ENCODE measurements at regions not wholly inside any gene's neighbourhood (a gene's known extent, or its start where the extent isn't known, plus 50 kb on each side); places are given as distances from the start of the nearest gene placed in this dataset.
A peak's percentile ranks its signal among the peaks of the same experiment; 100 is the strongest.
"Not testable (repeated sequence)": the region's sequence is repeated elsewhere in the genome, so short reads cannot be mapped to it uniquely, and the experiment has no call there.

DNA sequence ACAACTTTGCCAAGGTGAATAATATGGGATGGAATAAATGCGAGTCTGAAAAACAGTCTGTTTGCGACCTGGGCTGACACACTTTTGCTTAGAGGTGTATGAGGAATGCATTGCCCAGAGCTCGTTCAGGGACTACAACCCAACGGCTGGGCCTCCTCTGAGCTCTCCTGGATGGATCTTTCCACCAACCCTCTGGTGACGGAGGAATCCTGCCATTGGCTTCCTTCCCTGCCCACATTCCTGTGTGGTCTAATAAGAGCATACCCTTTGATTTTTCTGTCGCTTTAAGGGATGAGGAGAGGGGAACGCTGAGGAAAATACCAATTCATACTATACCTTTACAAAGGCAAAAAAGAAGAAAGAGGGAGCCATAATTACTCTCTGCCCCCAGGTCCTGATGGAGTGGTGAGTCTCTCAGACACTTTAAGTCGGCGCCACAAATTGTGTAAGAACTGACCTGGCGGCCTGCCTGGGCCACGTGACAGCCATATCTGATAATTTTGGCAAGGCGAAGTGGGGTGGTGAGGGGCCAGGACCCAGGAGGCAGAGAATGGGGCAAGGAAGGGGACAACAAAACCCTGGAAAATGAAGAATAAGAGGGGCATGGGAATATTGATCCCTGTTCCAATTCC lies 265.2 kb upstream of the MSX2 start:
- no peaks in the 10 kb centered on the region for H3K27me3 ChIP-seq (ENCODE audit: insufficient read depth, low read length, poor library complexity)
- no peak overlapping the region for H2AK5ac ChIP-seq (ENCODE audit: low read length)
- no peak overlapping the region for H3K27ac ChIP-seq (ENCODE audit: low read depth, low read length)
- no peak overlapping the region for H2BK15ac ChIP-seq (replicated peaks; ENCODE audit: low read depth)
- peaks cover 1% of the 10 kb centered on the region for H3K4me1 ChIP-seq (ENCODE audit: control insufficient read depth, low read depth, low read length)
- H3K79me2 ChIP-seq (ENCODE audit: control insufficient read depth, insufficient read depth, low read length) = no peaks in the 10 kb centered on the region
- H3K18ac ChIP-seq (ENCODE audit: low read length) = no peak overlapping the region
- no peak overlapping the region for H4K5ac ChIP-seq (ENCODE audit: low read length)
- H3K4me2 ChIP-seq (ENCODE audit: low read length) = no peak overlapping the region
- H3K36me3 ChIP-seq (ENCODE audit: control insufficient read depth, insufficient read depth, low read length) = no peaks in the 10 kb centered on the region
- no peak for DNase-seq
- H3K4me3 ChIP-seq (ENCODE audit: low read length) = no peak overlapping the region
- H3K4ac ChIP-seq (ENCODE audit: low read depth, low read length) = no peak overlapping the region
- peak overlapping the region; percentile 5 for H3K56ac ChIP-seq (ENCODE audit: low read length)
- H2BK5ac ChIP-seq (ENCODE audit: low read length) = no peak overlapping the region
- H3K9ac ChIP-seq (ENCODE audit: low read length) = no peak overlapping the region
- no peak overlapping the region for H3K23ac ChIP-seq (ENCODE audit: low read length)
- H4K8ac ChIP-seq (ENCODE audit: low read depth, low read length) = no peak overlapping the region
- 100% methylated on average over 1 of the region's 12 CpGs for WGBS (ENCODE audit: extremely low coverage, insufficient coverage, low lambda C conversion rate)
- no peak overlapping the region for H2BK120ac ChIP-seq (ENCODE audit: low read depth, low read length)
- H3K79me1 ChIP-seq (ENCODE audit: low read length) = no peaks in the 10 kb centered on the region

DNA sequence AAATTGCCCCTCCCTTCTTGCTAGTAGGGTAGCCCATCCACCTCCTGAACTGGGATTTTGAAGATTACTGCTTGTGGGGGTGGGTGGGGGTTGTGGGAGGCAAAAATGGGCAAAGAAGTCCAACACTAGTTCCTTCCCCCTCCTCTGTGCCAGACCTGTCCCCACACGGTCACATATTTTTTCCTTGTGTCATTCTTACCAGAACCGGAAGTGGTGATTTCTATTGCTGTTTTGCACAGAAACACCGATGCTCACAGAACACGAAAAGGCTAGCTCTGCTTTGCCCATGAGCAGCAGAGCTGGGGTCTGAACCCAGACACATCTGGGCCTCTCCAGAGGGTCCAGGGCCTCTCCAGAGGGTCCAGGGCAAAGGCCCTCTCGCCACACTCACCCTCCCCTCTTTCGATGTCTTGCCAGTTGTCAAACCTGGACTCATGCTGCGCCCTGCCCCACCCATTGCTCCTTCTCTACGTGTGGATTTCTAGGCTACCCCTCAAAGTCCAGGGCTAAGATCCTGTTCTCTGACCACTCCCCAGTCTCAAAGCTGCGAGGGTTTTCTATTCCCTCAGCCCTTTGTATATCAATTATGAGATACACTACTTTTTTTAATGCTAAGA lies 264.4 kb upstream of the MSX2 start:
- DNase-seq = no peak
- Histone ChIP-seq H3K79me2 (ENCODE audit: control insufficient read depth, insufficient read depth, low read length) (no peaks in the 10 kb centered on the region), H3K23ac (ENCODE audit: low read length) (no peak overlapping the region), H3K4me3 (ENCODE audit: low read length) (no peak overlapping the region), H4K5ac (ENCODE audit: low read length) (no peak overlapping the region), H2BK5ac (ENCODE audit: low read length) (no peak overlapping the region), H2AK5ac (ENCODE audit: low read length) (no peak overlapping the region), H3K36me3 (ENCODE audit: control insufficient read depth, insufficient read depth, low read length) (no peaks in the 10 kb centered on the region), H3K27ac (ENCODE audit: low read depth, low read length) (no peak overlapping the region), H3K27me3 (ENCODE audit: insufficient read depth, low read length, poor library complexity) (no peaks in the 10 kb centered on the region), H3K79me1 (ENCODE audit: low read length) (no peaks in the 10 kb centered on the region), H2BK15ac (replicated peaks; ENCODE audit: low read depth) (no peak overlapping the region), H3K56ac (ENCODE audit: low read length) (no peak overlapping the region), H3K4me2 (ENCODE audit: low read length) (no peak overlapping the region), H3K4me1 (ENCODE audit: control insufficient read depth, low read depth, low read length) (peaks cover 1% of the 10 kb centered on the region), H4K8ac (ENCODE audit: low read depth, low read length) (no peak overlapping the region), H3K4ac (ENCODE audit: low read depth, low read length) (no peak overlapping the region), H3K18ac (ENCODE audit: low read length) (no peak overlapping the region), H2BK120ac (ENCODE audit: low read depth, low read length) (no peak overlapping the region), H3K9ac (ENCODE audit: low read length) (no peak overlapping the region)
- no CpG with 5 or more reads among the region's 9 CpGs for WGBS (ENCODE audit: extremely low coverage, insufficient coverage, low lambda C conversion rate)

DNA sequence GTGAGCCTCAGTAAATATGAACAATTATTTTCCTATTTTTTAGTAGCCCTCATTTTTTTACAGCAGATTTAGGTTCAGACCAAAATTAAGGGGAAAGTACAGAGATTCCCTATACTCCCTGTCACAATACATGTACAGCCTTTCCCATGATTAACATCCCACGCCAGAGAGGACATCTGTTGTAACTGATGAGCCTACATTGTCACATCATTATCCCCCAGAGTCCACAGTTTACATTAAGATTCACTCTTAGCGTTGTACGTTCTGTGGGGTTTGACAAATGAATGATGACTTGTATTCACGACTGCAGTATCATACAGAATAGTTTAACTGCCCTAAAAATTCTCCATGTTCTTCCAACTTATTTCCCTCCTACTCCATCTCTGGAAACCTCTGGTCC lies 262.3 kb upstream of the MSX2 start:
- H3K27me3 ChIP-seq (ENCODE audit: insufficient read depth, low read length, poor library complexity) = no peaks in the 10 kb centered on the region
- no peak overlapping the region for H4K5ac ChIP-seq (ENCODE audit: low read length)
- no peak for DNase-seq
- no peak overlapping the region for H3K18ac ChIP-seq (ENCODE audit: low read length)
- WGBS (ENCODE audit: extremely low coverage, insufficient coverage, low lambda C conversion rate) = no CpG with 5 or more reads among the region's 4 CpGs
- H3K79me1 ChIP-seq (ENCODE audit: low read length) = no peaks in the 10 kb centered on the region
- H3K4me2 ChIP-seq (ENCODE audit: low read length) = no peak overlapping the region
- no peak overlapping the region for H3K9ac ChIP-seq (ENCODE audit: low read length)
- no peak overlapping the region for H4K8ac ChIP-seq (ENCODE audit: low read depth, low read length)
- H3K27ac ChIP-seq (ENCODE audit: low read depth, low read length) = no peak overlapping the region
- H3K4me1 ChIP-seq (ENCODE audit: control insufficient read depth, low read depth, low read length) = peaks cover 1% of the 10 kb centered on the region
- H3K4me3 ChIP-seq (ENCODE audit: low read length) = no peak overlapping the region
- no peak overlapping the region for H2BK120ac ChIP-seq (ENCODE audit: low read depth, low read length)
- no peak overlapping the region for H2BK5ac ChIP-seq (ENCODE audit: low read length)
- H3K4ac ChIP-seq (ENCODE audit: low read depth, low read length) = no peak overlapping the region
- H3K36me3 ChIP-seq (ENCODE audit: control insufficient read depth, insufficient read depth, low read length) = no peaks in the 10 kb centered on the region
- H3K56ac ChIP-seq (ENCODE audit: low read length) = no peak overlapping the region
- H2AK5ac ChIP-seq (ENCODE audit: low read length) = no peak overlapping the region
- H2BK15ac ChIP-seq (replicated peaks; ENCODE audit: low read depth) = no peak overlapping the region
- H3K79me2 ChIP-seq (ENCODE audit: control insufficient read depth, insufficient read depth, low read length) = no peaks in the 10 kb centered on the region
- no peak overlapping the region for H3K23ac ChIP-seq (ENCODE audit: low read length)

DNA sequence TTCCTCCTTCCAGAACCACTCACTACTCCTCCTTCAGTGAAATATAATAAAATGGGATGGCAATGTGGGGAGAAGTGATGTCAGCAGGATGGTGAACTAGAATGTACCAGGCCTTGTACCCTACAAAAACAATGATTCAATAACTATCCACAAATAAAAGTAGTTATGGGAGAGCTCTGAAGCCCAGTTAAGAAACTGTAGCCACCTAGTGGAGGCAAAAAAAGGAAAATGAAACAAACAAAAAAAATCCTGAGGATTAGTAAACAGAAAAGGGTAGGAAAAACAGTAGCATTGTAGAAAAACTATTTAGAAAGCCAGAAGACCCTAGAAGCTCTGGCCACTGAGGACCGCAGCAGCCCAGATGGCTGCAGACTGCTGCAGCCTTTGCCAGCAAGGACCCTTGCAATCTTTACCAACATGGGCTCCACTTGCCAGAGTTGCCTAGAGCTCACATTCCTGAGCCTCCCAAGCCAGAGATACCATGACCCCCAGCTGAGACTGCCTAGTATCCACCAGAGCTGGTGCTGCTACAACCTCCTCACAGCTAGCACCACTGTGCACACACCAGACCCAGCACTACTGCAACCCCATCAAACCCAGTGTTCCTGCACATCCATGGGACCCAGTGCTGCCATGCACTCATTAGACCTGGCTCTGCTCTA lies 259.7 kb upstream of the MSX2 start:
- Histone ChIP-seq H2BK120ac (ENCODE audit: low read depth, low read length) (no peak overlapping the region), H4K8ac (ENCODE audit: low read depth, low read length) (no peak overlapping the region), H3K4ac (ENCODE audit: low read depth, low read length) (no peak overlapping the region), H2BK5ac (ENCODE audit: low read length) (no peak overlapping the region), H3K23ac (ENCODE audit: low read length) (no peak overlapping the region), H3K27me3 (ENCODE audit: insufficient read depth, low read length, poor library complexity) (no peaks in the 10 kb centered on the region), H3K56ac (ENCODE audit: low read length) (no peak overlapping the region), H2BK15ac (replicated peaks; ENCODE audit: low read depth) (no peak overlapping the region), H3K79me2 (ENCODE audit: control insufficient read depth, insufficient read depth, low read length) (no peaks in the 10 kb centered on the region), H3K79me1 (ENCODE audit: low read length) (no peaks in the 10 kb centered on the region), H3K27ac (ENCODE audit: low read depth, low read length) (no peak overlapping the region), H4K5ac (ENCODE audit: low read length) (no peak overlapping the region), H3K36me3 (ENCODE audit: control insufficient read depth, insufficient read depth, low read length) (no peaks in the 10 kb centered on the region), H2AK5ac (ENCODE audit: low read length) (no peak overlapping the region), H3K4me2 (ENCODE audit: low read length) (no peak overlapping the region), H3K4me1 (ENCODE audit: control insufficient read depth, low read depth, low read length) (peaks cover 1% of the 10 kb centered on the region), H3K18ac (ENCODE audit: low read length) (no peak overlapping the region), H3K9ac (ENCODE audit: low read length) (no peak overlapping the region), H3K4me3 (ENCODE audit: low read length) (no peak overlapping the region)
- WGBS (ENCODE audit: extremely low coverage, insufficient coverage, low lambda C conversion rate) = no CpG with 5 or more reads among the region's 1 CpG
- DNase-seq = peak; percentile 85

DNA sequence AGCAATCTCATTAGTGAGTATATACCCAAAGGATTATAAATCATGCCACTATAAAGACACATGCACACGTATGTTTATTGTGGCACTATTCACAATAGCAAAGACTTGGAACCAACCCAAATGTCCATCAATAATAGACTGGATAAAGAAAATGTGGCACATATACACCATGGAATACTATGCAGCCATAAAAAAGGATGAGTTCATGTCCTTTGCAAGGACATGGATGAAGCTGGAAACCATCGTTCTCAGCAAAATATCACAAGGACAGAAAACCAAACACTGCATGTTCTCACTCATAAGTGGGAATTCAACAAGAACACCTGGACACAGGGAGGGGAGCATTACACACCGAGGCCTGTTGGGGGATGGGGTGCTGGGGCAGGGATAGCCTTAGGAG lies 252.9 kb upstream of the MSX2 start:
- H3K27me3 ChIP-seq (ENCODE audit: insufficient read depth, low read length, poor library complexity); H3K23ac ChIP-seq (ENCODE audit: low read length); H3K4me1 ChIP-seq (ENCODE audit: control insufficient read depth, low read depth, low read length); H3K4ac ChIP-seq (ENCODE audit: low read depth, low read length); H4K5ac ChIP-seq (ENCODE audit: low read length); H3K36me3 ChIP-seq (ENCODE audit: control insufficient read depth, insufficient read depth, low read length); H2BK5ac ChIP-seq (ENCODE audit: low read length); H3K56ac ChIP-seq (ENCODE audit: low read length); H4K8ac ChIP-seq (ENCODE audit: low read depth, low read length); H2BK15ac ChIP-seq (replicated peaks; ENCODE audit: low read depth); H3K18ac ChIP-seq (ENCODE audit: low read length); H3K9ac ChIP-seq (ENCODE audit: low read length); DNase-seq; H2BK120ac ChIP-seq (ENCODE audit: low read depth, low read length); H2AK5ac ChIP-seq (ENCODE audit: low read length); H3K27ac ChIP-seq (ENCODE audit: low read depth, low read length); H3K79me2 ChIP-seq (ENCODE audit: control insufficient read depth, insufficient read depth, low read length); H3K79me1 ChIP-seq (ENCODE audit: low read length); H3K4me3 ChIP-seq (ENCODE audit: low read length); H3K4me2 ChIP-seq (ENCODE audit: low read length): not testable (repeated sequence)
- no CpG with 5 or more reads among the region's 3 CpGs for WGBS (ENCODE audit: extremely low coverage, insufficient coverage, low lambda C conversion rate)
